DND-41 (cell line): ENCODE measurements at regions not wholly inside any gene's neighbourhood (a gene's known extent, or its start where the extent isn't known, plus 50 kb on each side); places are given as distances from the start of the nearest gene placed in this dataset.

Experiments
- ATAC-seq: fragments of 200-7000 bp; cut with Tn5 transposase; 3 replicates; pipeline ENCODE4 v1.9.1; 2021; ENCODE audit warnings: low read depth; ENCODE audit not compliant: insufficient read depth
- DNase-seq: peaks from one replicate; pipeline ENCODE4 v3.0.0-alpha.2; 2020
- H2AFZ ChIP-seq: 2 replicates; pipeline ENCODE4 v1.6.0; 2012; ENCODE audit warnings: low read depth, low read length
- H3K27ac ChIP-seq: 2 replicates; pipeline ENCODE4 v1.5.1; 2012; ENCODE audit warnings: low read length, inconsistent platforms
- H3K27me3 ChIP-seq: fragments of 200-600 bp; sonication (generic); 2 replicates; pipeline ENCODE4 v1.6.0; 2012; ENCODE audit warnings: low read length, mild to moderate bottlenecking, inconsistent platforms; ENCODE audit not compliant: insufficient read depth, poor library complexity
- H3K36me3 ChIP-seq: 2 replicates; pipeline ENCODE4 v1.5.1; 2012; ENCODE audit warnings: low read length, inconsistent platforms; ENCODE audit not compliant: insufficient read depth
- H3K4me1 ChIP-seq: 2 replicates; pipeline ENCODE4 v1.5.1; 2012; ENCODE audit warnings: mild to moderate bottlenecking, low read length; ENCODE audit not compliant: insufficient read depth
- H3K4me2 ChIP-seq: 2 replicates; pipeline ENCODE4 v1.6.0; 2012; ENCODE audit warnings: mild to moderate bottlenecking, moderate library complexity, low read length, inconsistent platforms; ENCODE audit not compliant: insufficient read depth
- H3K4me3 ChIP-seq, 2 experiments: fragments of 200-600 bp in 1 of 2; shearing (Covaris generic) in 1 of 2; 2 replicates each; pipeline ENCODE4 v1.5.1; 2012 to 2016; ENCODE audit warnings: inconsistent platforms in 2 of 2, low read length in 2 of 2, mild to moderate bottlenecking in 2 of 2, low read depth in 1 of 2, moderate library complexity in 1 of 2
- H3K79me2 ChIP-seq: 2 replicates; pipeline ENCODE4 v1.6.0; 2012; ENCODE audit warnings: low read length, inconsistent platforms; ENCODE audit not compliant: insufficient read depth
- H3K9ac ChIP-seq: 2 replicates; pipeline ENCODE4 v1.6.0; 2012; ENCODE audit warnings: low read depth, mild to moderate bottlenecking, inconsistent platforms, low read length, moderate library complexity
- H3K9me3 ChIP-seq: 2 replicates; pipeline ENCODE4 v1.5.1; 2012; ENCODE audit warnings: low read length, moderate library complexity, mild to moderate bottlenecking, inconsistent platforms; ENCODE audit not compliant: insufficient read depth, severe bottlenecking
- H4K20me1 ChIP-seq: 2 replicates; pipeline ENCODE4 v1.6.0; 2012; ENCODE audit warnings: low read length; ENCODE audit not compliant: insufficient read depth
- EZH2 ChIP-seq: IDR thresholded peaks from 3 replicates; pipeline ENCODE4 v1.6.1; 2012; ENCODE audit warnings: borderline replicate concordance, low read depth, mild to moderate bottlenecking, moderate library complexity, low read length, inconsistent platforms; ENCODE audit not compliant: severe bottlenecking
- TF ChIP-seq, protein P1 (sequence below): IDR thresholded peaks from 2 replicates; pipeline ENCODE4 v1.5.1; 2012; ENCODE audit warnings: borderline replicate concordance, low read length, moderate library complexity, mild to moderate bottlenecking; ENCODE audit not compliant: poor library complexity, severe bottlenecking; ENCODE audit errors: extremely low read depth

DNA sequence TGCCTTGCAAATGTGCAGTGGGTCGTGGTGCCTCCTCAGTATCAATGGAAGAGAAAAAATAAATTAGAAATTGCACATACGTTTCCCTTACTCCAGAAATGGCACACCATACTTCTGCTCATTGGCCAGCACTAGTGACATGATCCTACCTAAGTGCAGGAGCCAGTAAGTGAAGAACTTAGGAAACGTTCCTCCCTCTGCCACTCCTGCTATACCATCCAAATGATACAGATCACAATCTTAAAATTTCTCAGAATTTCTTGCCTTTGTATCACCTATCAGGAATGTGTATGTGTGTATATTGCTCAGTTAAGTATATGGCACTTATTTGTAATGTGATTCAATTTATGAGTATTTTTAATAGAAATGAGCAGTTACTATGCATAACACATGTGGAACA, 237.0 kb upstream of the UBE2E3 start:
- TF ChIP-seq, protein P1, sequence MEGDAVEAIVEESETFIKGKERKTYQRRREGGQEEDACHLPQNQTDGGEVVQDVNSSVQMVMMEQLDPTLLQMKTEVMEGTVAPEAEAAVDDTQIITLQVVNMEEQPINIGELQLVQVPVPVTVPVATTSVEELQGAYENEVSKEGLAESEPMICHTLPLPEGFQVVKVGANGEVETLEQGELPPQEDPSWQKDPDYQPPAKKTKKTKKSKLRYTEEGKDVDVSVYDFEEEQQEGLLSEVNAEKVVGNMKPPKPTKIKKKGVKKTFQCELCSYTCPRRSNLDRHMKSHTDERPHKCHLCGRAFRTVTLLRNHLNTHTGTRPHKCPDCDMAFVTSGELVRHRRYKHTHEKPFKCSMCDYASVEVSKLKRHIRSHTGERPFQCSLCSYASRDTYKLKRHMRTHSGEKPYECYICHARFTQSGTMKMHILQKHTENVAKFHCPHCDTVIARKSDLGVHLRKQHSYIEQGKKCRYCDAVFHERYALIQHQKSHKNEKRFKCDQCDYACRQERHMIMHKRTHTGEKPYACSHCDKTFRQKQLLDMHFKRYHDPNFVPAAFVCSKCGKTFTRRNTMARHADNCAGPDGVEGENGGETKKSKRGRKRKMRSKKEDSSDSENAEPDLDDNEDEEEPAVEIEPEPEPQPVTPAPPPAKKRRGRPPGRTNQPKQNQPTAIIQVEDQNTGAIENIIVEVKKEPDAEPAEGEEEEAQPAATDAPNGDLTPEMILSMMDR: no peak
- no peak for TF ChIP-seq EZH2
- Histone ChIP-seq H4K20me1 (no peaks in the 10 kb centered on the region), H3K9me3 (no peaks in the 10 kb centered on the region), H3K4me2 (no peak overlapping the region), H3K27me3 (no peaks in the 10 kb centered on the region), H3K79me2 (no peaks in the 10 kb centered on the region), H3K4me3 (no peak overlapping the region), H3K27ac (no peak overlapping the region), H3K36me3 (no peaks in the 10 kb centered on the region), H2AFZ (no peak overlapping the region), H3K9ac (no peak overlapping the region), H3K4me1 (no peaks in the 10 kb centered on the region)
- ATAC-seq (no peak), DNase-seq (no peak)

DNA sequence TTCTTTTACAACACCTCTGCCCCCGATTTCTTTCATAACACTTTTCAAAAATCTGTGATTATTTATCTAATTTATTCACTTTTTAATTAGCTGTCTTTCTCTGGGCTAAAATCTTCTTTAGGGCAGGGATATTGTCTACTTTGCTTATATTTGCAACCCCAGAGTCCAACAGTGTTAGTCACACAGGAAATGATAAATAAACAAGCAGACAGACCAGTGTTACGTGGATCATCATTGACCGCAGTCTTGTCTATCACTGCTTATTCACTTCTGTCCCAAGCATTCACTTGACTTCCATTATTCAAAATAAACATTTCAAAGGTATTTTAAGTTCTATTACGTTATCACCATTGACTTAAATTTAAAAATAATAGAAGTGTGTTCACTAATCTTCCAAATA, 237.6 kb upstream of the UBE2E3 start:
- no peak overlapping the region for H3K4me2 ChIP-seq
- no peaks in the 10 kb centered on the region for H3K79me2 ChIP-seq
- H3K9ac ChIP-seq: no peak overlapping the region
- H4K20me1 ChIP-seq: no peaks in the 10 kb centered on the region
- H3K27me3 ChIP-seq: no peaks in the 10 kb centered on the region
- TF ChIP-seq EZH2: no peak
- TF ChIP-seq, protein P1: no peak
- H3K4me3 ChIP-seq: no peak overlapping the region
- no peaks in the 10 kb centered on the region for H3K36me3 ChIP-seq
- DNase-seq: no peak
- no peak for ATAC-seq
- H3K4me1 ChIP-seq: no peaks in the 10 kb centered on the region
- H2AFZ ChIP-seq: no peak overlapping the region
- H3K9me3 ChIP-seq: no peaks in the 10 kb centered on the region
- no peak overlapping the region for H3K27ac ChIP-seq

DNA sequence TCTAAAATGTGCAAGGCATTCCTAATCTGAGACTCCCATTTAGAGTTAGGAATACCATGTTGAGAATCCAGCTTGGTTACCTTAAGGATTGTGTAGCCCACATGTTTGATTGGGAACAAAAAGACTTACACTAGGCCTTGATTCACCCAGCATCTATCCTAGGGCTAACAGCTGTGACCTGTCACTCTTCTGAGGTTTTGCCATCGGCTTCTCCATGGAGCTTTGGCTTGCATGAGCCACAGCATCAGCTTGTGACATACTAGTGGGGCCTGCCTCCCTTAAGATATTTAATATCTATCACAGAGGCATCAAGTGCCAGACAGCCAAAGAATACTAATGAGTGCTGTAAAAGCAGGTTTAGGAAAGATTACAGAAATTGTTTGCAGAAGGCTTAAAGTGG, 241.3 kb upstream of the UBE2E3 start:
- H3K79me2 ChIP-seq: no peaks in the 10 kb centered on the region
- H2AFZ ChIP-seq: no peak overlapping the region
- H3K36me3 ChIP-seq: no peaks in the 10 kb centered on the region
- peaks cover 8% of the 10 kb centered on the region for H3K27me3 ChIP-seq
- H3K4me1 ChIP-seq: no peaks in the 10 kb centered on the region
- no peaks in the 10 kb centered on the region for H4K20me1 ChIP-seq
- no peak for ATAC-seq
- no peaks in the 10 kb centered on the region for H3K9me3 ChIP-seq
- no peak for TF ChIP-seq EZH2
- TF ChIP-seq, protein P1: no peak
- H3K9ac ChIP-seq: no peak overlapping the region
- DNase-seq: no peak
- H3K4me2 ChIP-seq: no peak overlapping the region
- no peak overlapping the region for H3K27ac ChIP-seq
- no peak overlapping the region for H3K4me3 ChIP-seq

DNA sequence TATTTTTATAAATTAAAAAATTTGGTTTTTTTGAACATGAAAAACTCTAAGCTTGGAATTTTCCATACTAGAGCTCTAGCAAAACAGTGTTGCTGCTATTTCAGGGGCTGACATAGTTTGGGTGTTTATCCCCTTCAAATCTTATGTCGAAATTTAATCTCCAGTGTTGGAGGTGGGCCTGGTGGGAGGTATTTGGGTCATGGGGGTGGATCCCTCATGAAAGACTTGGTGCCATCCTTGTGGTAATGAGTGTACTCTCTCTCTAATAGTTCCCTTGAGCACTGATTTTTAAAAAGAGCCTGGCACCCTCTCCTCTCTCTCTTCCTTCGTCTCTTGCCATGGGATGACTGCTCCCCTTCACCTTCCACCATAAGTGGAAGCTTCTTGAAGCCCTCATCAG, 244.6 kb upstream of the UBE2E3 start:
- no peak overlapping the region for H3K4me3 ChIP-seq
- no peak overlapping the region for H3K27ac ChIP-seq
- H4K20me1 ChIP-seq: no peaks in the 10 kb centered on the region
- H3K4me1 ChIP-seq: no peaks in the 10 kb centered on the region
- H3K79me2 ChIP-seq: no peaks in the 10 kb centered on the region
- H2AFZ ChIP-seq: no peak overlapping the region
- DNase-seq: no peak
- no peak overlapping the region for H3K9ac ChIP-seq
- H3K27me3 ChIP-seq: peaks cover 13% of the 10 kb centered on the region
- H3K9me3 ChIP-seq: no peaks in the 10 kb centered on the region
- no peaks in the 10 kb centered on the region for H3K36me3 ChIP-seq
- no peak overlapping the region for H3K4me2 ChIP-seq
- no peak for ATAC-seq
- TF ChIP-seq EZH2: no peak
- TF ChIP-seq, protein P1: no peak
